Liver (tissue), 3 donors: ENCODE measurements at regions not wholly inside any gene's neighbourhood (a gene's known extent, or its start where the extent isn't known, plus 50 kb on each side); places are given as distances from the start of the nearest gene placed in this dataset.

Experiments used
- ATF3 ChIP-seq: IDR thresholded peaks from 2 replicates; pipeline ENCODE4 v1.6.1; 2016; ENCODE audit warnings: antibody characterized with exemption
- CTCF ChIP-seq: fragments of 150-350 bp; IDR thresholded peaks from 2 replicates; pipeline ENCODE4 v1.5.1; 2017; ENCODE audit warnings: improper control_type of control experiment, low read depth, low read length; ENCODE audit not compliant: missing input control
- HNF4G ChIP-seq: IDR thresholded peaks from 2 replicates; pipeline ENCODE4 v1.6.1; 2016; ENCODE audit warnings: antibody characterized with exemption
- MAX ChIP-seq: IDR thresholded peaks from 2 replicates; pipeline ENCODE4 v1.6.1; 2016; ENCODE audit warnings: antibody characterized with exemption
- RAD21 ChIP-seq, 2 donors: IDR thresholded peaks; 2 replicates each; pipeline ENCODE4 v1.6.1; 2016; ENCODE audit warnings: antibody characterized with exemption in 2 of 2, mild to moderate bottlenecking in 2 of 2
- REST ChIP-seq: IDR thresholded peaks from 2 replicates; pipeline ENCODE4 v1.6.1; 2016; ENCODE audit warnings: antibody characterized with exemption, mild to moderate bottlenecking
- SP1 ChIP-seq: IDR thresholded peaks from 2 replicates; pipeline ENCODE4 v1.6.1; 2018; ENCODE audit warnings: antibody characterized with exemption, mild to moderate bottlenecking
- TAF1 ChIP-seq: conservative IDR thresholded peaks from 2 replicates; pipeline ENCODE4 v1.6.1; 2016; ENCODE audit warnings: antibody characterized with exemption, mild to moderate bottlenecking
- donor health status: healthy.
- donor health status: healthy.

GRCh38 chr6:984031-984430, 291.1 kb upstream of the EXOC2 start:
- no peak for TF ChIP-seq CTCF
- TF ChIP-seq TAF1 = no peak
- TF ChIP-seq REST = no peak
- no peak for TF ChIP-seq SP1
- TF ChIP-seq HNF4G = no peak
- TF ChIP-seq MAX = no peak
- TF ChIP-seq RAD21 (IDR thresholded peaks at IDR 0.05) = no peak
- no peak for TF ChIP-seq ATF3
